ENCODE measurements at regions not wholly inside any gene's neighbourhood (a gene's known extent, or its start where the extent isn't known, plus 50 kb on each side); places are given as distances from the start of the nearest gene placed in this dataset.

DNA sequence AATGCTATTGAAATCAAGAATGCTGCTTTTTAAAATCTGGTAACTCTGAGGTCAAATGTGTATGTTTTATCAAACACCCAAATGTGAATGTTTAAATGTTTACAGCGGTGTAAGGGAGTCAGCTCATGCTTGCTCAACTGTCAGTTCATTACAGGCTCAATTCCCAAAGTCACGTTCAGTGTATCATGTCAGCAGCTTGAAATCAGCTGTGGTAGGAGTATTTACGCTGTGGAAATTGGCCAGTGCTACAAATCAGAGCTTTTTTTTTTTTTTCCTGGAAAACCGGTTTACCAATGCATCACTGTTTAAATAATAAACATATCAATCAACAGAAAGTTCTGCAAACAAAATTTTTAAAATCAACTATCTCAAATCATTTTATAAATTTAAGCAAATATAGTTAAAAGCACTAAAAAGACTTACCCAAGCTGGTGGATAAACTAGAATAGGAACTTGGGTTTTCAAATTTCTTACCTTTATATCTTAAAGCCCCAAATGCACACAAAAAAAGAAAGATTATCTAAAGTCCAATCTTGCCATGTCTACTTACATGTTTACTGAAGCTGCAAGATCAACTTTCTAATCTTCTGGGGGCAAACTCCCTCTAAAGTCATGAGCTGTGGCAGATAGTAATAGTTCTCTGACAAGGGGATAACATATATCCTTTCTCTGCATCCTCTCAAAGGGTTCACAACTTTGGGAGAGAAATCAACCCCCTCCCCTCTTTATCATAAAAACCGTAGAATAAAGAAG lies 57.6 kb upstream of the GRAMD2B start (continued):
- TF ChIP-seq, protein P1, sequence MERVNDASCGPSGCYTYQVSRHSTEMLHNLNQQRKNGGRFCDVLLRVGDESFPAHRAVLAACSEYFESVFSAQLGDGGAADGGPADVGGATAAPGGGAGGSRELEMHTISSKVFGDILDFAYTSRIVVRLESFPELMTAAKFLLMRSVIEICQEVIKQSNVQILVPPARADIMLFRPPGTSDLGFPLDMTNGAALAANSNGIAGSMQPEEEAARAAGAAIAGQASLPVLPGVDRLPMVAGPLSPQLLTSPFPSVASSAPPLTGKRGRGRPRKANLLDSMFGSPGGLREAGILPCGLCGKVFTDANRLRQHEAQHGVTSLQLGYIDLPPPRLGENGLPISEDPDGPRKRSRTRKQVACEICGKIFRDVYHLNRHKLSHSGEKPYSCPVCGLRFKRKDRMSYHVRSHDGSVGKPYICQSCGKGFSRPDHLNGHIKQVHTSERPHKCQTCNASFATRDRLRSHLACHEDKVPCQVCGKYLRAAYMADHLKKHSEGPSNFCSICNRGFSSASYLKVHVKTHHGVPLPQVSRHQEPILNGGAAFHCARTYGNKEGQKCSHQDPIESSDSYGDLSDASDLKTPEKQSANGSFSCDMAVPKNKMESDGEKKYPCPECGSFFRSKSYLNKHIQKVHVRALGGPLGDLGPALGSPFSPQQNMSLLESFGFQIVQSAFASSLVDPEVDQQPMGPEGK (CRISPR knock-in tag; IDR thresholded peaks at IDR 0.05), result peak; percentile 27
- TF ChIP-seq, protein P2, sequence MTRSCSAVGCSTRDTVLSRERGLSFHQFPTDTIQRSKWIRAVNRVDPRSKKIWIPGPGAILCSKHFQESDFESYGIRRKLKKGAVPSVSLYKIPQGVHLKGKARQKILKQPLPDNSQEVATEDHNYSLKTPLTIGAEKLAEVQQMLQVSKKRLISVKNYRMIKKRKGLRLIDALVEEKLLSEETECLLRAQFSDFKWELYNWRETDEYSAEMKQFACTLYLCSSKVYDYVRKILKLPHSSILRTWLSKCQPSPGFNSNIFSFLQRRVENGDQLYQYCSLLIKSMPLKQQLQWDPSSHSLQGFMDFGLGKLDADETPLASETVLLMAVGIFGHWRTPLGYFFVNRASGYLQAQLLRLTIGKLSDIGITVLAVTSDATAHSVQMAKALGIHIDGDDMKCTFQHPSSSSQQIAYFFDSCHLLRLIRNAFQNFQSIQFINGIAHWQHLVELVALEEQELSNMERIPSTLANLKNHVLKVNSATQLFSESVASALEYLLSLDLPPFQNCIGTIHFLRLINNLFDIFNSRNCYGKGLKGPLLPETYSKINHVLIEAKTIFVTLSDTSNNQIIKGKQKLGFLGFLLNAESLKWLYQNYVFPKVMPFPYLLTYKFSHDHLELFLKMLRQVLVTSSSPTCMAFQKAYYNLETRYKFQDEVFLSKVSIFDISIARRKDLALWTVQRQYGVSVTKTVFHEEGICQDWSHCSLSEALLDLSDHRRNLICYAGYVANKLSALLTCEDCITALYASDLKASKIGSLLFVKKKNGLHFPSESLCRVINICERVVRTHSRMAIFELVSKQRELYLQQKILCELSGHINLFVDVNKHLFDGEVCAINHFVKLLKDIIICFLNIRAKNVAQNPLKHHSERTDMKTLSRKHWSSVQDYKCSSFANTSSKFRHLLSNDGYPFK (CRISPR knock-in tag; IDR thresholded peaks at IDR 0.05; ENCODE audit: borderline replicate concordance), result no peak
- TF ChIP-seq, protein P3, sequence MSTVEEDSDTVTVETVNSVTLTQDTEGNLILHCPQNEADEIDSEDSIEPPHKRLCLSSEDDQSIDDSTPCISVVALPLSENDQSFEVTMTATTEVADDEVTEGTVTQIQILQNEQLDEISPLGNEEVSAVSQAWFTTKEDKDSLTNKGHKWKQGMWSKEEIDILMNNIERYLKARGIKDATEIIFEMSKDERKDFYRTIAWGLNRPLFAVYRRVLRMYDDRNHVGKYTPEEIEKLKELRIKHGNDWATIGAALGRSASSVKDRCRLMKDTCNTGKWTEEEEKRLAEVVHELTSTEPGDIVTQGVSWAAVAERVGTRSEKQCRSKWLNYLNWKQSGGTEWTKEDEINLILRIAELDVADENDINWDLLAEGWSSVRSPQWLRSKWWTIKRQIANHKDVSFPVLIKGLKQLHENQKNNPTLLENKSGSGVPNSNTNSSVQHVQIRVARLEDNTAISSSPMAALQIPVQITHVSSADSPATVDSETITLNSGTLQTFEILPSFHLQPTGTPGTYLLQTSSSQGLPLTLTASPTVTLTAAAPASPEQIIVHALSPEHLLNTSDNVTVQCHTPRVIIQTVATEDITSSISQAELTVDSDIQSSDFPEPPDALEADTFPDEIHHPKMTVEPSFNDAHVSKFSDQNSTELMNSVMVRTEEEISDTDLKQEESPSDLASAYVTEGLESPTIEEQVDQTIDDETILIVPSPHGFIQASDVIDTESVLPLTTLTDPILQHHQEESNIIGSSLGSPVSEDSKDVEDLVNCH (CRISPR knock-in tag; IDR thresholded peaks at IDR 0.05), result no peak
- TF ChIP-seq BHLHE40 (IDR thresholded peaks at IDR 0.05; ENCODE audit: low read length), result peak; percentile 85

Measured in HepG2 (cell line).